GM23338 (cell line): ENCODE measurements at regions not wholly inside any gene's neighbourhood (a gene's known extent, or its start where the extent isn't known, plus 50 kb on each side); places are given as distances from the start of the nearest gene placed in this dataset.

Experiments
- ATAC-seq: fragments of 200-7000 bp; cut with Tn5 transposase; 3 replicates; pipeline ENCODE4 v1.9.1; 2020
- DNase-seq: peaks from one replicate; pipeline ENCODE4 v3.0.0-alpha.2; 2015; ENCODE audit warnings: low spot score
- H2AFZ ChIP-seq: fragments of 200-600 bp; sonication (generic); 2 replicates; pipeline ENCODE4 v1.8.0; 2016; ENCODE audit warnings: antibody characterized with exemption, mild to moderate bottlenecking, moderate library complexity
- H3F3A ChIP-seq: fragments of 200-600 bp; sonication (generic); replicated peaks from 2 replicates; pipeline ENCODE4 v1.8.0; 2017; ENCODE audit warnings: antibody characterized with exemption, mixed run types, low read depth
- H3K27ac ChIP-seq: fragments of 200-600 bp; sonication (generic); 2 replicates; pipeline ENCODE4 v1.6.1; 2016; ENCODE audit warnings: low read depth
- H3K27me3 ChIP-seq: fragments of 200-600 bp; sonication (generic); 2 replicates; pipeline ENCODE4 v1.8.0; 2016; ENCODE audit warnings: mild to moderate bottlenecking, mixed run types, moderate library complexity; ENCODE audit not compliant: insufficient read depth
- H3K36me3 ChIP-seq: fragments of 200-600 bp; sonication (generic); 2 replicates; pipeline ENCODE4 v1.8.0; 2016; ENCODE audit warnings: mild to moderate bottlenecking; ENCODE audit not compliant: insufficient read depth
- H3K4me1 ChIP-seq: fragments of 200-600 bp; sonication (generic); 2 replicates; pipeline ENCODE4 v1.8.0; 2016; ENCODE audit warnings: mild to moderate bottlenecking, moderate library complexity; ENCODE audit not compliant: insufficient read depth
- H3K4me2 ChIP-seq: fragments of 200-600 bp; sonication (generic); 2 replicates; pipeline ENCODE4 v1.7.1; 2017; ENCODE audit warnings: mixed run types
- H3K4me3 ChIP-seq: fragments of 200-600 bp; sonication (generic); 2 replicates; pipeline ENCODE4 v1.6.1; 2016; ENCODE audit warnings: mixed run types
- H3K79me2 ChIP-seq: fragments of 200-600 bp; sonication (generic); replicated peaks from 2 replicates; pipeline ENCODE4 v1.8.0; 2017; ENCODE audit warnings: mild to moderate bottlenecking; ENCODE audit not compliant: insufficient read depth
- H3K9me2 ChIP-seq: fragments of 200-600 bp; sonication (generic); 2 replicates; pipeline ENCODE4 v1.8.0; 2017; ENCODE audit not compliant: insufficient read depth
- H4K20me1 ChIP-seq: fragments of 200-600 bp; sonication (generic); replicated peaks from 2 replicates; pipeline ENCODE4 v1.8.0; 2017; ENCODE audit warnings: mild to moderate bottlenecking; ENCODE audit not compliant: insufficient read depth
- H3K27ac Mint-ChIP-seq: 2 replicates; pipeline ENCODE4 v1.8.0; 2020; ENCODE audit warnings: inconsistent platforms, mild to moderate bottlenecking, moderate library complexity, mixed read lengths
- H3K27me3 Mint-ChIP-seq: 3 replicates; pipeline ENCODE4 v1.8.0; 2022; ENCODE audit warnings: low read depth, mild to moderate bottlenecking, moderate library complexity, mixed read lengths, inconsistent platforms; ENCODE audit not compliant: insufficient read depth, poor library complexity
- H3K36me3 Mint-ChIP-seq: 3 replicates; pipeline ENCODE4 v1.8.0; 2021; ENCODE audit warnings: low read depth, mild to moderate bottlenecking, inconsistent platforms, moderate library complexity, mixed read lengths
- H3K4me1 Mint-ChIP-seq: 3 replicates; pipeline ENCODE4 v1.8.0; 2020; ENCODE audit warnings: mild to moderate bottlenecking, inconsistent platforms, mixed read lengths
- H3K4me3 Mint-ChIP-seq: 3 replicates; pipeline ENCODE4 v1.8.0; 2021; ENCODE audit warnings: moderate library complexity, mild to moderate bottlenecking, inconsistent platforms, mixed read lengths
- H3K9me3 Mint-ChIP-seq: 3 replicates; pipeline ENCODE4 v1.8.0; 2020; ENCODE audit warnings: moderate library complexity, mild to moderate bottlenecking, inconsistent platforms, mixed read lengths
- CREB1 ChIP-seq: fragments of 250-450 bp; sonication (Bioruptor Pico); IDR thresholded peaks from 2 replicates; pipeline ENCODE4 v1.5.0; 2020; ENCODE audit warnings: low read depth, mild to moderate bottlenecking, moderate library complexity
- CTCF ChIP-seq, 2 experiments: fragments of 200-600 bp in 1 of 2; sonication (generic) in 1 of 2; conservative IDR thresholded peaks; 2 replicates each; pipeline versions ENCODE4 v1.5.1 to v1.6.1; 2016 to 2017; ENCODE audit warnings: antibody characterized with exemption in 2 of 2, low read depth in 2 of 2, mild to moderate bottlenecking in 2 of 2, moderate library complexity in 1 of 2
- ETS1 ChIP-seq: IDR thresholded peaks from 2 replicates; pipeline ENCODE4 v1.6.1; 2016; ENCODE audit warnings: antibody characterized with exemption
- EZH2 ChIP-seq: fragments of 200-600 bp; sonication (generic); IDR thresholded peaks from one replicate; pipeline ENCODE4 v1.8.0; 2017; ENCODE audit warnings: antibody characterized with exemption, mild to moderate bottlenecking, low read depth; ENCODE audit not compliant: unreplicated experiment
- EZH2phosphoT487 ChIP-seq: fragments of 200-600 bp; sonication (generic); IDR thresholded peaks from one replicate; pipeline ENCODE4 v1.8.1; 2018; ENCODE audit warnings: antibody characterized with exemption; ENCODE audit not compliant: unreplicated experiment
- JUNB ChIP-seq: IDR thresholded peaks from one replicate; pipeline ENCODE4 v1.6.1; 2016; ENCODE audit warnings: antibody characterized with exemption; ENCODE audit not compliant: unreplicated experiment
- NANOG ChIP-seq: IDR thresholded peaks from 2 replicates; pipeline ENCODE4 v1.6.1; 2016; ENCODE audit warnings: antibody characterized with exemption, borderline replicate concordance
- POLR2AphosphoS5 ChIP-seq: IDR thresholded peaks from 2 replicates; pipeline ENCODE4 v1.6.1; 2016; ENCODE audit warnings: antibody characterized with exemption, low read depth
- REST ChIP-seq: IDR thresholded peaks from one replicate; pipeline ENCODE4 v1.6.1; 2018; ENCODE audit warnings: antibody characterized with exemption; ENCODE audit not compliant: unreplicated experiment
- STAT1 ChIP-seq: IDR thresholded peaks from one replicate; pipeline ENCODE4 v1.6.1; 2016; ENCODE audit warnings: antibody characterized with exemption; ENCODE audit not compliant: unreplicated experiment
- ZNF114 ChIP-seq: fragments of 250-450 bp; sonication (Bioruptor Pico); IDR thresholded peaks from 2 replicates; pipeline ENCODE4 v1.5.0; 2020; ENCODE audit warnings: mild to moderate bottlenecking, moderate library complexity
- ZNF331 ChIP-seq: fragments of 250-450 bp; sonication (Bioruptor Pico); IDR thresholded peaks from 2 replicates; pipeline ENCODE4 v1.5.0; 2020; ENCODE audit warnings: low read depth, mild to moderate bottlenecking, moderate library complexity
- TF ChIP-seq, protein P1 (sequence below): fragments of 250-450 bp; sonication (Bioruptor Pico); IDR thresholded peaks from 2 replicates; pipeline ENCODE4 v1.5.0; 2020; ENCODE audit warnings: mild to moderate bottlenecking, moderate library complexity

GRCh38 chr20:59425572-59425971, 125.2 kb downstream of the EDN3 start:
- Histone ChIP-seq H3K4me3 (no peak overlapping the region), H3F3A (no peaks in the 10 kb centered on the region), H3K36me3 (no peaks in the 10 kb centered on the region), H2AFZ (no peak overlapping the region), H3K79me2 (no peaks in the 10 kb centered on the region), H4K20me1 (no peaks in the 10 kb centered on the region), H3K4me2 (no peak overlapping the region), H3K9me2 (no peaks in the 10 kb centered on the region), H3K4me1 (no peaks in the 10 kb centered on the region), H3K27ac (no peak overlapping the region), H3K27me3 (no peaks in the 10 kb centered on the region)
- Mint-ChIP-seq H3K27me3 (peaks cover 7% of the 10 kb centered on the region), H3K27ac (no peak overlapping the region), H3K9me3 (no peaks in the 10 kb centered on the region), H3K4me3 (no peak overlapping the region), H3K36me3 (no peaks in the 10 kb centered on the region; the same call in 2 of the 3 replicates), H3K4me1 (0 out of 3 replicates have a peak, but pooled peaks cover 2% of the 10 kb centered on the region)
- DNase-seq = no peak
- TF ChIP-seq POLR2AphosphoS5 = no peak
- no peak for TF ChIP-seq CTCF (conservative IDR thresholded peaks at IDR 0.05; ENCODE audit: low read depth in 2 of 2)
- TF ChIP-seq, protein P1, sequence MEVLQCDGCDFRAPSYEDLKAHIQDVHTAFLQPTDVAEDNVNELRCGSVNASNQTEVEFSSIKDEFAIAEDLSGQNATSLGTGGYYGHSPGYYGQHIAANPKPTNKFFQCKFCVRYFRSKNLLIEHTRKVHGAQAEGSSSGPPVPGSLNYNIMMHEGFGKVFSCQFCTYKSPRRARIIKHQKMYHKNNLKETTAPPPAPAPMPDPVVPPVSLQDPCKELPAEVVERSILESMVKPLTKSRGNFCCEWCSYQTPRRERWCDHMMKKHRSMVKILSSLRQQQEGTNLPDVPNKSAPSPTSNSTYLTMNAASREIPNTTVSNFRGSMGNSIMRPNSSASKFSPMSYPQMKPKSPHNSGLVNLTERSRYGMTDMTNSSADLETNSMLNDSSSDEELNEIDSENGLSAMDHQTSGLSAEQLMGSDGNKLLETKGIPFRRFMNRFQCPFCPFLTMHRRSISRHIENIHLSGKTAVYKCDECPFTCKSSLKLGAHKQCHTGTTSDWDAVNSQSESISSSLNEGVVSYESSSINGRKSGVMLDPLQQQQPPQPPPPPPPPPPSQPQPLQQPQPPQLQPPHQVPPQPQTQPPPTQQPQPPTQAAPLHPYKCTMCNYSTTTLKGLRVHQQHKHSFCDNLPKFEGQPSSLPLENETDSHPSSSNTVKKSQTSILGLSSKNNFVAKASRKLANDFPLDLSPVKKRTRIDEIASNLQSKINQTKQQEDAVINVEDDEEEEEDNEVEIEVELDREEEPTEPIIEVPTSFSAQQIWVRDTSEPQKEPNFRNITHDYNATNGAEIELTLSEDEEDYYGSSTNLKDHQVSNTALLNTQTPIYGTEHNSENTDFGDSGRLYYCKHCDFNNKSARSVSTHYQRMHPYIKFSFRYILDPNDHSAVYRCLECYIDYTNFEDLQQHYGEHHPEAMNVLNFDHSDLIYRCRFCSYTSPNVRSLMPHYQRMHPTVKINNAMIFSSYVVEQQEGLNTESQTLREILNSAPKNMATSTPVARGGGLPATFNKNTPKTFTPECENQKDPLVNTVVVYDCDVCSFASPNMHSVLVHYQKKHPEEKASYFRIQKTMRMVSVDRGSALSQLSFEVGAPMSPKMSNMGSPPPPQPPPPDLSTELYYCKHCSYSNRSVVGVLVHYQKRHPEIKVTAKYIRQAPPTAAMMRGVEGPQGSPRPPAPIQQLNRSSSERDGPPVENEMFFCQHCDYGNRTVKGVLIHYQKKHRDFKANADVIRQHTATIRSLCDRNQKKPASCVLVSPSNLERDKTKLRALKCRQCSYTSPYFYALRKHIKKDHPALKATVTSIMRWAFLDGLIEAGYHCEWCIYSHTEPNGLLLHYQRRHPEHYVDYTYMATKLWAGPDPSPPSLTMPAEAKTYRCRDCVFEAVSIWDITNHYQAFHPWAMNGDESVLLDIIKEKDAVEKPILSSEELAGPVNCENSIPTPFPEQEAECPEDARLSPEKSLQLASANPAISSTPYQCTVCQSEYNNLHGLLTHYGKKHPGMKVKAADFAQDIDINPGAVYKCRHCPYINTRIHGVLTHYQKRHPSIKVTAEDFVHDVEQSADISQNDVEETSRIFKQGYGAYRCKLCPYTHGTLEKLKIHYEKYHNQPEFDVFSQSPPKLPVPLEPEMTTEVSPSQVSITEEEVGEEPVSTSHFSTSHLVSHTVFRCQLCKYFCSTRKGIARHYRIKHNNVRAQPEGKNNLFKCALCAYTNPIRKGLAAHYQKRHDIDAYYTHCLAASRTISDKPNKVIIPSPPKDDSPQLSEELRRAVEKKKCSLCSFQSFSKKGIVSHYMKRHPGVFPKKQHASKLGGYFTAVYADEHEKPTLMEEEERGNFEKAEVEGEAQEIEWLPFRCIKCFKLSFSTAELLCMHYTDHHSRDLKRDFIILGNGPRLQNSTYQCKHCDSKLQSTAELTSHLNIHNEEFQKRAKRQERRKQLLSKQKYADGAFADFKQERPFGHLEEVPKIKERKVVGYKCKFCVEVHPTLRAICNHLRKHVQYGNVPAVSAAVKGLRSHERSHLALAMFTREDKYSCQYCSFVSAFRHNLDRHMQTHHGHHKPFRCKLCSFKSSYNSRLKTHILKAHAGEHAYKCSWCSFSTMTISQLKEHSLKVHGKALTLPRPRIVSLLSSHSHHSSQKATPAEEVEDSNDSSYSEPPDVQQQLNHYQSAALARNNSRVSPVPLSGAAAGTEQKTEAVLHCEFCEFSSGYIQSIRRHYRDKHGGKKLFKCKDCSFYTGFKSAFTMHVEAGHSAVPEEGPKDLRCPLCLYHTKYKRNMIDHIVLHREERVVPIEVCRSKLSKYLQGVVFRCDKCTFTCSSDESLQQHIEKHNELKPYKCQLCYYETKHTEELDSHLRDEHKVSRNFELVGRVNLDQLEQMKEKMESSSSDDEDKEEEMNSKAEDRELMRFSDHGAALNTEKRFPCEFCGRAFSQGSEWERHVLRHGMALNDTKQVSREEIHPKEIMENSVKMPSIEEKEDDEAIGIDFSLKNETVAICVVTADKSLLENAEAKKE = no peak
- TF ChIP-seq REST = no peak
- TF ChIP-seq ZNF114 = no peak
- no peak for TF ChIP-seq JUNB
- TF ChIP-seq CREB1 (CRISPR knock-in tag) = no peak
- TF ChIP-seq EZH2phosphoT487 = no peak
- no peak for TF ChIP-seq STAT1
- TF ChIP-seq EZH2 = no peak
- TF ChIP-seq ETS1 = no peak
- TF ChIP-seq NANOG = no peak
- TF ChIP-seq ZNF331 = no peak
- no peak for ATAC-seq
